ENCODE measurements at regions not wholly inside any gene's neighbourhood (a gene's known extent, or its start where the extent isn't known, plus 50 kb on each side); places are given as distances from the start of the nearest gene placed in this dataset.

DNA sequence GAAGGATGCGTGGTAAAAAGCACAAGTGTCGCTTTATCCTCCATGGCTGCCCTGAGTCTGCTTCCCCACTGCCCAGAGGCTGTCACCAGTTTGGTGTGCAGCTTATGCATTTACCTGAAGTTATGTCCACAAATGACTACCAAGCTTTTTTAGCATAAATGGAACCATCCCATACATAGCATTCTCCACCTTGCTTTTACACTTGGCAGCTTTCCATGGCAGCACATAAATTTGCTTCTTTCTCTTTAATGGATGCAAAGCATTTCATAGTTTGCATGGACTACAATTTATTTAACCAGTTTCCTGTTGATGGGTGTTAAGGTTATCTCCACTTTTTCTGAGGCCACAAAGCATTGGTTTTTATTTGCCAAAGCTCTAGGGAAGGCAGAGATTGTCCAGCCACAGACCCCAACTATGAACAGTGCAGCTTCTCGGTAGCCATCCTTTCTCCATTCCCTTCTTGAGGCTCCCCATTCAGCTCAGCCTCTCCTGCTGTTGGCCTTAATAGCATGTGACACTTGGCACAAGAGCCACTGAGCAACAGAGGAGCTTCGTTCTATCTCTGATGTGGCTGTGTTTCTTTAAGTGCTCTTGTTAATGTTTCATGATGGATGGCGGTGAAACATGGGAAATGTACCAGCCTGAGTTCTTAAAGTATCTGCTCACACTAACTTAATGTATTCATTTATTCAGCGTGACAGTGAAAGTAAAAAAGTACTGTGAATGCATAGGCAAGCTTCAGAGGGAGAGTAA lies 59.8 kb upstream of the NAV2 start:
- no peaks in the 10 kb centered on the region for H3K36me3 ChIP-seq
- DNase-seq (no peak), ATAC-seq (no peak)
- no peak overlapping the region for H3K4me3 ChIP-seq
- no peak overlapping the region for H3K27ac ChIP-seq
- H3K9me3 ChIP-seq, result no peaks in the 10 kb centered on the region
- TF ChIP-seq, protein P1, sequence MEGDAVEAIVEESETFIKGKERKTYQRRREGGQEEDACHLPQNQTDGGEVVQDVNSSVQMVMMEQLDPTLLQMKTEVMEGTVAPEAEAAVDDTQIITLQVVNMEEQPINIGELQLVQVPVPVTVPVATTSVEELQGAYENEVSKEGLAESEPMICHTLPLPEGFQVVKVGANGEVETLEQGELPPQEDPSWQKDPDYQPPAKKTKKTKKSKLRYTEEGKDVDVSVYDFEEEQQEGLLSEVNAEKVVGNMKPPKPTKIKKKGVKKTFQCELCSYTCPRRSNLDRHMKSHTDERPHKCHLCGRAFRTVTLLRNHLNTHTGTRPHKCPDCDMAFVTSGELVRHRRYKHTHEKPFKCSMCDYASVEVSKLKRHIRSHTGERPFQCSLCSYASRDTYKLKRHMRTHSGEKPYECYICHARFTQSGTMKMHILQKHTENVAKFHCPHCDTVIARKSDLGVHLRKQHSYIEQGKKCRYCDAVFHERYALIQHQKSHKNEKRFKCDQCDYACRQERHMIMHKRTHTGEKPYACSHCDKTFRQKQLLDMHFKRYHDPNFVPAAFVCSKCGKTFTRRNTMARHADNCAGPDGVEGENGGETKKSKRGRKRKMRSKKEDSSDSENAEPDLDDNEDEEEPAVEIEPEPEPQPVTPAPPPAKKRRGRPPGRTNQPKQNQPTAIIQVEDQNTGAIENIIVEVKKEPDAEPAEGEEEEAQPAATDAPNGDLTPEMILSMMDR (IDR thresholded peaks at IDR 0.05), result no peak
- no peaks in the 10 kb centered on the region for H3K4me1 ChIP-seq
- no peaks in the 10 kb centered on the region for H3K27me3 ChIP-seq
- intact Hi-C loops (cut with DNase I), result no loop called here

DNA sequence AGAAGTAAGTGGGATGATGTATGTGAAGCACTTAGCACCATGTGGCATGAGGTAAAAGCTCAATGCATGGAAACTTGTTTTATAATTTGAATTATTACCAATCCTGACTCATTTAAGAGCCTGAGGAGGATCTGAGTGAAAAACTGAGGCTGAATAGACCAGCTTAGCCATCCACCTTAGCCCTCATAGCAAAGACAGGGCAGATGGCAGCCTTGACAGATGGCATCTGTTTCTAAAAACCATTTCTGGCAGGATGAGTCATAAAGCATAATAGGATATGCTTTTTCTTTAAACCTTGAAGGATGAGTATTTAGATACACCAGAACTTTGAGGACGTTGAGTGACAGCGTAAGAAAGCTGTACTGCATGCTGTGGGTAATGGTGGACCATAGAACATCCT lies 61.0 kb upstream of the NAV2 start:
- TF ChIP-seq, protein P1 (IDR thresholded peaks at IDR 0.05), result no peak
- Histone ChIP-seq H3K9me3 (no peaks in the 10 kb centered on the region), H3K36me3 (no peaks in the 10 kb centered on the region), H3K27me3 (no peaks in the 10 kb centered on the region), H3K27ac (no peak overlapping the region), H3K4me3 (no peak overlapping the region), H3K4me1 (peaks cover 0 to 6% of the 10 kb centered on the region in 2 donors)
- intact Hi-C loops (cut with DNase I), result no loop called here
- no peak for ATAC-seq
- no peak for DNase-seq

DNA sequence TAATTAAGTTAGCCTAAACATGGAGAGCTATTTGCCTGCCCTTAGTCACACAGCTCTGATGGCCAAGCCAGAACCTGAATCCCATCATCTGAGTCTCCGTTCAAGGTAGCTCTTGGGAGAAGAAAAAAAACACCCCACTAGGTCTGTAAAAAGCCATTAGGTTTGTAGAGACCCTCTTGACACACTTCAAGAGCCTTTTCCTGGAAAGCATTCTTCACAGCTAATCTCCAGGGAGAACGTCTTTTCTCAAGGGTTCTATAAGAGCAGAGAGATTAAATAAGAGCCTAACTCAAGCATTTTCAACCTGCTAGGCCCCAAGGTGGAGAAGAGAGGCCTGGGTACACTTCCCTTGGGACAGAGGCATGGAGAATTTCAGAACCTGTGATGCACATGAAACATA lies 61.6 kb upstream of the NAV2 start:
- Histone ChIP-seq H3K9me3 (no peaks in the 10 kb centered on the region), H3K4me1 (peaks cover 0 to 6% of the 10 kb centered on the region in 2 donors), H3K4me3 (no peak overlapping the region), H3K27ac (no peak overlapping the region), H3K27me3 (no peaks in the 10 kb centered on the region), H3K36me3 (no peaks in the 10 kb centered on the region)
- ATAC-seq, result peak; percentile 88
- TF ChIP-seq, protein P1 (IDR thresholded peaks at IDR 0.05), result no peak
- intact Hi-C loops (cut with DNase I), result no loop called here
- peak in 1 of 4 donors; percentile 44 for DNase-seq

DNA sequence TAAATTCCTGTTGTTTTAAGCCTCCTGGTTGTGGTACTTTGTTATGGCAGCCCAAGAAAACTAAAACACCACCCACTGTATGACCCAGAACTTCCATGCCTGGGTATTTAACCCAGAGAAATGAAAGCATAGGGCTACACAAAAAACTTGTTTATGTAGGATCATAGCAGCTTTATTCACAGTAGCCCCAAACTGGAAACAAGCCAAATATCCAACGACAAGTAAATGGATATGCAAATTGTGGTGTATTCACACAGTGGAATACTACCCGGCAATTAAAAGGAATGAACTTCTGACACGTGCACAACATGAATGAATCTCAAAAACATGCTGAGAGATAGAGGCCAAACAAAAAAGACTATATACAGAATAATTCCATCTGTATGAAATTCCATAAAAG lies 62.2 kb upstream of the NAV2 start:
- TF ChIP-seq, protein P1 (IDR thresholded peaks at IDR 0.05), result no peak
- intact Hi-C loops (cut with DNase I), result no loop called here
- H3K27me3 ChIP-seq, result no peaks in the 10 kb centered on the region
- no peaks in the 10 kb centered on the region for H3K9me3 ChIP-seq
- H3K36me3 ChIP-seq, result no peaks in the 10 kb centered on the region
- H3K4me3 ChIP-seq, result no peak overlapping the region
- no peak overlapping the region for H3K27ac ChIP-seq
- ATAC-seq (no peak), DNase-seq (no peak)
- peaks cover 0 to 6% of the 10 kb centered on the region in 2 donors for H3K4me1 ChIP-seq

DNA sequence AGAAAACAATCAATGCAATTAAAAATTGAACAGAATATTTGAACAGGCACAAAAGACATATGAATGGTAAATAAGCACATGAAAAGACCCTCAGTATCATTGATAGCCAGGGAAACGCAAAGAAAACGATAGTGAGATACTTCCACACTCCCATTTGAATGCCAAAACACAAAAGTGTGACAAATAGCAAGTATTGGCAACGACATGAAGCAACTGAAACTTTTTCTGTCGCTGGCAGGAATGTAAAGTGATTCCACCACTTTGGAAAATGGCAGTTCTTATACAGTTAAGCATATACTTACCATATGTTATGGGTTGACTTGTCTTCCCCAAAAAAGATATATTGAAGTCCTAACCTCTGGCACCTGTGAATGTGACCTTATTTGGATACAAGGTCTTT lies 62.9 kb upstream of the NAV2 start:
- no peaks in the 10 kb centered on the region for H3K36me3 ChIP-seq
- H3K4me1 ChIP-seq, result peaks cover 0 to 6% of the 10 kb centered on the region in 2 donors
- H3K4me3 ChIP-seq, result no peak overlapping the region
- H3K27me3 ChIP-seq, result no peaks in the 10 kb centered on the region
- no peak for DNase-seq
- ATAC-seq, result no peak
- intact Hi-C loops (cut with DNase I), result no loop called here
- H3K9me3 ChIP-seq, result no peaks in the 10 kb centered on the region
- H3K27ac ChIP-seq, result no peak overlapping the region
- TF ChIP-seq, protein P1 (IDR thresholded peaks at IDR 0.05), result no peak

Data from left lung (tissue), 4 donors.